Caki2 (cell line): ENCODE measurements at regions not wholly inside any gene's neighbourhood (a gene's known extent, or its start where the extent isn't known, plus 50 kb on each side); places are given as distances from the start of the nearest gene placed in this dataset.

Experiments used
- DNase-seq: peaks from one replicate; pipeline ENCODE4 v3.0.0-alpha.2; 2015; ENCODE audit warnings: low read depth
- in situ Hi-C: cut with HindIII; loops from 2 replicates; pipeline ENCODE4 v1.10.0; 2016; ENCODE audit warnings: low sequenced_read_pairs, low pct_unique_long_range_greater_than_20kb, mixed read lengths

- in situ Hi-C loops = no loop called here
- DNase-seq = no peak
Measured at GRCh38 chr11:70783356-70783755, 385.0 kb downstream of the CTTN start.

GRCh38 chr11:70783821-70784220, 385.5 kb downstream of the CTTN start:
- no peak for DNase-seq
- in situ Hi-C loops = no loop called here

DNA sequence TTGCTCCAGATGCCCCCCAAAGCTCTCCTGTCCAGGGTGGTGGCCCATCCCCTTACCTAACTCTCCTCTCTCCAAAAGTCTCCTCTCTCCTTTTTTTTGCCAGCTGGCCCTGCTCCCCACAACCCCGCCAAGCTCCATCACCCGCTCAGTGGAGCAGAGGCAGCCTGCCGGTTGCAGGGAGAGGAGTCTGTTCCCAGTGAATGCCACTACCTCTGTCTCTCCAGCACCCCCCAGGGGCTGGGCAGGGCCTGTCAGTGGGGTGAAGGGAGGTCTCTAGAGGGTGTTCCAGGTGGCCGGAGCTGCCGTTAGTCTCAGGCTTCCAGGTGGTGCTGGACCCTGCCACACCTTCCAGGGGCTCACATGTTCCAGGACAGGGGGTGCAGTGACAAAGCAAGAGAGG, 387.0 kb downstream of the CTTN start:
- in situ Hi-C loops = no loop called here
- DNase-seq = no peak

DNA sequence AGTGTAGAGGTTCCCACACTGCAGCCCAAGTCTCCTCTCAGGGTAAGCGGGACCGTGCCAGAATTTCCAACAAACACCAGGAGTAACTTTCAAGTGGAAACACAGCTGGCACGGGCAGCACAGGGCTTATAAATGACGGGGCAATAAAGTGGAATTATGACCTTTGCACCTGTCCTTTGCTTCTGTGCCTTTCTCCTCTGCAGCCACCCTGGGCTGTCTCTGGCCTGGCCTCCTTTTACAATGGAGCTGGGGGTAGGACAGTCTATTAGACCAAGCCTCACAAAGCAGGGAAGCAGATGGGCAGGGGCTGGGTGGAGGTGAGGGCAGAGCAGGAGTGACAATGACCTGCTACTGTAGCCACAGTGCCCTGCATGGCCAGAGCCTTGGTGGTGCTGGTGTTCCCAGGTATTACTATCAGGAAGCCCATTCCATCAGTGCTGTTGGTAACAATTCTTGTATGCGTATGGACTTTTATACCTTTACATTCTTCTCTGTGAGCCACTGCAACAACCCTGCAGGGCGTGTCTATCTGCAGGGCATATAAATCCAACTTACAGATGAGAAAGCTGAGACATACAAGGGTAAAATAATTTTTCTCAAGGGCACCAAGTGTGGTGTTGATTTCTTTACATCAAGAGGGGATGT, 387.8 kb downstream of the CTTN start:
- in situ Hi-C loops = no loop called here
- DNase-seq = no peak

- peak; percentile 52 for DNase-seq
- in situ Hi-C loops = no loop called here
Measured at GRCh38 chr11:70788248-70789022, 390.1 kb downstream of the CTTN start.

DNA sequence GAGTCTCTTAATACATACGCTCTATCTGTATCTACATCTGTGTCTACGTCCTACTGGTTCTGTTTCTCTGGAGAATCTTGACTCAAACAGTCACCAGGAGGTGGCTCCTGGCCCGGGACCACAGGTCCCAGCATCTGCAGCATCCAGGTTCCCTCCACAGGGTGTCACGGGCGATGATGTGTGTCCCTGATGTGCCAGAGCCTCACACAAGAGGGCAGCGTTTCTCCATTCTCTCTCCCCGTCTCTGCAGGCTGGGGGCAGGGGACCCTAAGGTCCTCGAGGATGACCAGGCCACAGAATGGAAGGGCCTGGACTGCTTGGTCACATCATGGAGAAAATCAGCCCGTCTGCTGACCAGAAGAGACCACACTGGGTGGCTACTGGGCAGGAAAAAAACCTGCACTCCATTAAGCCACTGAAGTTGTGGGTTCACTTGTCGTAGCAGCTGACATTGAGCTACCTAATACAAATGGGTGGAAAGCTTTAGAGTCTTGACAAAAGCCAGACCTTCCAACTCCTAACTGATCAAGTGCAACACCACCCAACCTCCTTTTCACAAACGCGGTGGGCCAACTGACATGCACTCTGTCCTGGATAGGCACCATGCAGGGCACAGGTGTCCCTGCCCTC, 392.5 kb downstream of the CTTN start:
- DNase-seq = no peak
- in situ Hi-C loops = no loop called here

DNA sequence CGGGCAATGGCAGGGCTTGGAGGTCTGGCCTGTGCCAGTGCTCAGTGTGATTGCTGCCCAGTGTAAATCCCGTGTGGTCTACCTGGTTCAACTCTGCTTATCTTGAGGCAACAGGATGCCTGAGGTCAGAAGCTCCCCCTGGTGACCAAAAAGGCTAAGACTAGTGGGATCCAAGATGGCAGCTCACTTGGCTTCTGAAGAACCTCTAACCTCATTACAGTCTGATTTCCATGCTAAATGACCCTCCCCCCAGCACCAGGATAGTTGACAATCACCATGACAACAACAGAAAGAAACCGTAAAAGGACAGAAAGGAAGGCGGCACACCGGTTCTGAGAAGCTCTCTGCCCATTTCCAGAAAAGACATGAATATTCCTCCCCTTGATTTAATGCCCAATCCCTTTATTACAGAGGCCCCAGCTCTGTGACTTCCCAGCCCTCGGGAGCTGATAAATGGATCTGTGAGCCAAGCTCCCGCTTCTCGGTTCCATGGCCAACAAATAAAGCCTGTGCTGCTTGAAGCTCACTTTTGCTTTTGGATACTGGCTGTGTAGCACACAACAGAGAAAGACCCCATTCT, 398.4 kb downstream of the CTTN start:
- in situ Hi-C loops = no loop called here
- no peak for DNase-seq

- in situ Hi-C loops = no loop called here
- no peak for DNase-seq
Measured at GRCh38 chr11:70798296-70798695, 400.0 kb downstream of the CTTN start.

- in situ Hi-C loops = no loop called here
- DNase-seq = no peak
Measured at GRCh38 chr11:70799386-70799785, 401.1 kb downstream of the CTTN start.

DNA sequence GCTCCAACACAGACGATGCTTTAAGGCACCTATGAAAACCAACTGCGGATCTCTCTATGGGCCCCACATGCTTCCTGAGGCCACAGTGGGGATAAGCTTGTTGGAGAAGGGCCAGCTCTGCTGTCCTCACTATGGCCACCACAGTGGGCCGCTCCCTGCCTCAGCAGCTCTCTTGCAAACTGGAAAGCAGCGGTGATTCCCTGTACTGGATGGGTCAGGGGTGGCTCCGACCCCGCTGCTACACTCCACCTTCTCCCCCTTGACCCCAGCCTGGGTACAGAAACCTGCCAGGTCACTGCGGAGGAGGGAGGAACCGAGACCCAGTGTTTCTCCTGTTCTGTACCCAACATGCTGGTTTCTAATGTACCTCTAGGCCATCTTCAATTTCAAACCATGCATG, 403.9 kb downstream of the CTTN start:
- in situ Hi-C loops = no loop called here
- no peak for DNase-seq

- DNase-seq = no peak
- in situ Hi-C loops = no loop called here
Measured at GRCh38 chr11:70804139-70804837, 406.0 kb downstream of the CTTN start.

- in situ Hi-C loops = no loop called here
- DNase-seq = no peak
Measured at GRCh38 chr11:70805243-70805642, 406.9 kb downstream of the CTTN start.

- in situ Hi-C loops = no loop called here
- DNase-seq = no peak
Measured at GRCh38 chr11:70805971-70806370, 407.6 kb downstream of the CTTN start.

DNA sequence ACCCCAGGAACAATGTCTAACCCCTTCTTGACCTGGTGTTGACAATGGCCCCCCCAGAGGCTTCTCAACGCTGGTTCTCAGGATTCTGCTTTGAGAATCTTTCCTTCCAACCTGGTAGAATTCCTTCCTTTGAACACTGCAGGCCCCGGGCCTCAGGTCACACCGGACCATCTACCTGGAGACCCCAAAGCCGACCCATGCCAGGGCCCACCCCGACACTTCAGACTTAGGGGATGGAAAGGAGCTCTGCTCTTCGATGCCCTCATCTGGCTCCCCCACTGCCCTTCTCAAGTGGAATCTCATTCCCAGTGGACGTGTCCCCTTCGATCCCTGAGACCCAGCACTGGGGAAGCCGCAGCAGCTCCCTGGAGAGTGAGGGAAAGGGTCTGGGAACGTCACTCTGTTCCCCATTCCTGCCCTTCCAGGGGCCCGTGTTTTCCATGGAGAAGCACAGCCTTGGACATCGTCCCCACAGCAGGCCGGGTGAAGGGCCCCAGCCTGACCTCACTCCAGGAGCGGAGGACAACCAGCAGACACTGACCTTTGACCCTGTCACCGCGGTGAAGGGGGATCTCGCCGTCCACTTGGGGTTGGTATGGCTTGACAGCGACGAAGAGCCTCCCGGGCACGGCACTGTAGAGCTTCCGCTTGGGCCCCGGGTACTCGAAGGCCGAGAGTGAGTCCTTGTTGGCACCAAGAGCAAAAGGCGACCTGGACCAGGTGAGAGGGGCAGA, 408.3 kb downstream of the CTTN start:
- no peak for DNase-seq
- in situ Hi-C loops = no loop called here

DNA sequence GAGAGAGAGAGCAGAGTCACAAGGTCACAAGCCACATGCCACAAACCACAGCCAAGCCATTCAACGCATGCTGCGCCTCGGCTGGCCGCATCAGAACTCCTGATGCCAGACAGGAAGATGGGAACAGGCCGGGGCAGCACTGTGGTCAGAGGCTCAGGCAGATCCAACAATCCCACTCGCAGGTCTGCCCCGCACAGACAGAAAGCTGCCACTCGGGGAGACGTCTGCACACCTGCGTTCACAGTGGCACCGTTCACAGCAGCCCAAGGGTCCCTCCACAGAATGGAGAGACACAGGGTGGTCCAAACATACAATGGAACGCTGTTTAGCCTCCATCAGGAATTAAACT, 408.8 kb downstream of the CTTN start:
- in situ Hi-C loops = no loop called here
- DNase-seq = no peak

- no peak for DNase-seq
- in situ Hi-C loops = no loop called here
Measured at GRCh38 chr11:70808686-70809375, 410.5 kb downstream of the CTTN start.

GRCh38 chr11:70810133-70810532, 411.8 kb downstream of the CTTN start:
- in situ Hi-C loops = no loop called here
- DNase-seq = no peak

GRCh38 chr11:70810681-70811080, 412.4 kb downstream of the CTTN start:
- DNase-seq = no peak
- in situ Hi-C loops = no loop called here
